ENCODE measurements at regions not wholly inside any gene's neighbourhood (a gene's known extent, or its start where the extent isn't known, plus 50 kb on each side); places are given as distances from the start of the nearest gene placed in this dataset.

- 21% methylated on average over 8 of the region's 8 CpGs for WGBS (ENCODE audit: low lambda C conversion rate)
- intact Hi-C loops (cut with micrococcal nuclease; ENCODE audit: unreplicated experiment): no loop called here
- no peaks in the 10 kb centered on the region for H3K9me3 ChIP-seq (ENCODE audit: low read length)
- no peak overlapping the region for H3K4me2 ChIP-seq (ENCODE audit: low read depth, low read length)
- TF ChIP-seq ZNF207 (IDR thresholded peaks at IDR 0.05; ENCODE audit: borderline replicate concordance) (no peak), KAT7 (CRISPR knock-in tag; IDR thresholded peaks at IDR 0.05; ENCODE audit: borderline replicate concordance) (no peak), NFKBIZ (CRISPR knock-in tag; IDR thresholded peaks at IDR 0.05) (no peak), MED8 (CRISPR knock-in tag; IDR thresholded peaks at IDR 0.05; ENCODE audit: insufficient replicate concordance) (no peak), ATM (IDR thresholded peaks at IDR 0.05; ENCODE audit: borderline replicate concordance) (no peak), MIXL1 (CRISPR knock-in tag; IDR thresholded peaks at IDR 0.05) (no peak), FOXK2 (IDR thresholded peaks at IDR 0.05) (no peak), CREBL2 (CRISPR knock-in tag; IDR thresholded peaks at IDR 0.05; ENCODE audit: borderline replicate concordance) (no peak), SP140L (CRISPR knock-in tag; IDR thresholded peaks at IDR 0.05; ENCODE audit: borderline replicate concordance) (no peak), PHF20 (CRISPR knock-in tag; IDR thresholded peaks at IDR 0.05) (no peak), NFIB (CRISPR knock-in tag; IDR thresholded peaks at IDR 0.05; ENCODE audit: borderline replicate concordance) (no peak)
- TF ChIP-seq, protein P1, sequence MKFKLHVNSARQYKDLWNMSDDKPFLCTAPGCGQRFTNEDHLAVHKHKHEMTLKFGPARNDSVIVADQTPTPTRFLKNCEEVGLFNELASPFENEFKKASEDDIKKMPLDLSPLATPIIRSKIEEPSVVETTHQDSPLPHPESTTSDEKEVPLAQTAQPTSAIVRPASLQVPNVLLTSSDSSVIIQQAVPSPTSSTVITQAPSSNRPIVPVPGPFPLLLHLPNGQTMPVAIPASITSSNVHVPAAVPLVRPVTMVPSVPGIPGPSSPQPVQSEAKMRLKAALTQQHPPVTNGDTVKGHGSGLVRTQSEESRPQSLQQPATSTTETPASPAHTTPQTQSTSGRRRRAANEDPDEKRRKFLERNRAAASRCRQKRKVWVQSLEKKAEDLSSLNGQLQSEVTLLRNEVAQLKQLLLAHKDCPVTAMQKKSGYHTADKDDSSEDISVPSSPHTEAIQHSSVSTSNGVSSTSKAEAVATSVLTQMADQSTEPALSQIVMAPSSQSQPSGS (CRISPR knock-in tag; IDR thresholded peaks at IDR 0.05): no peak
- no peak overlapping the region for H3K9ac ChIP-seq (ENCODE audit: insufficient read depth, low read depth, low read length)
- peaks cover 9 to 56% of the 10 kb centered on the region in 2 experiments for H3K27me3 ChIP-seq (ENCODE audit: control insufficient read depth in 1 of 2, insufficient read depth in 2 of 2, low read length in 2 of 2)
- no peak for DNase-seq (ENCODE audit: low spot score)
- no TSS peak for BruUV-seq (replicated peaks)
- no peak for ATAC-seq
- no peak overlapping the region for H3K4me3 ChIP-seq (replicated peaks in 1 of 3; ENCODE audit: insufficient read depth in 1 of 3, low read depth in 2 of 3, low read length in 3 of 3)
- no peaks in the 10 kb centered on the region for H3K36me3 ChIP-seq (replicated peaks in 1 of 2; ENCODE audit: control insufficient read depth in 1 of 2, insufficient read depth in 2 of 2, low read length in 2 of 2)
- H2AFZ ChIP-seq (ENCODE audit: low read length): no peak overlapping the region
- no peaks in the 10 kb centered on the region for H4K20me1 ChIP-seq (ENCODE audit: insufficient read depth, low read length)
- ChIA-PET POLR2A (no interaction called here), CTCF (ENCODE audit: low intra/inter-chr PET ratio, low total read pairs) (no interaction called here)
- no peak overlapping the region for H3K27ac ChIP-seq (ENCODE audit: extremely low read length, insufficient read depth, low read length)
- no peak for FAIRE-seq
- H3K4me1 ChIP-seq (ENCODE audit: insufficient read depth, low read length): no peaks in the 10 kb centered on the region
- in situ Hi-C loops (cut with HindIII; ENCODE audit: extremely low pct_ligation_motif_present, low pct_unique_long_range_greater_than_20kb): no loop called here
- H3K79me2 ChIP-seq (ENCODE audit: insufficient read depth, low read length): no peaks in the 10 kb centered on the region
Measured at GRCh38 chr4:3684546-3684945, 81.6 kb upstream of the ADRA2C start.
